CD4-positive, alpha-beta T cell (primary cell): ENCODE measurements at regions not wholly inside any gene's neighbourhood (a gene's known extent, or its start where the extent isn't known, plus 50 kb on each side); places are given as distances from the start of the nearest gene placed in this dataset.

ENCODE experiments used
- ATAC-seq: fragments of 200-7000 bp; cut with Tn5 transposase; one replicate; pipeline ENCODE4 v1.10.0; 2022; ENCODE audit warnings: mild to moderate bottlenecking; ENCODE audit not compliant: poor library complexity
- CTCF ChIA-PET: fragments of 350-600 bp; sonication (Branson Sonifier 250); formaldehyde crosslinking; loops from one replicate; lab custom pipeline; 2021; ENCODE audit warnings: antibody characterized with exemption, inconsistent platforms; lab: Charles Lee
- POLR2A ChIA-PET: fragments of 350-600 bp; sonication (Branson Sonifier 250); formaldehyde crosslinking; loops from one replicate; lab custom pipeline; 2021; ENCODE audit warnings: antibody characterized with exemption, inconsistent platforms; lab: Charles Lee
- DNase-seq, 14 experiments: peaks; one replicate each; pipeline ENCODE4 v3.0.0-alpha.2; 2013 to 2020; ENCODE audit warnings: mixed read lengths in 2 of 14
- H3K27ac ChIP-seq, 2 donors: one replicate each; pipeline versions ENCODE4 v1.5.1 to v1.7.0; 2013; ENCODE audit warnings: low read length in 2 of 2, low read depth in 1 of 2, mild to moderate bottlenecking in 1 of 2
- H3K27me3 ChIP-seq, 2 experiments: 1 replicate in 1 of 2; 2 replicates in 1 of 2; pipeline versions ENCODE4 v1.6.1 to v1.7.0; 2013; ENCODE audit warnings: low read length in 2 of 2, control low read depth in 1 of 2, mild to moderate bottlenecking in 1 of 2, moderate library complexity in 1 of 2; ENCODE audit not compliant: insufficient read depth in 2 of 2, control insufficient read depth in 1 of 2
- H3K36me3 ChIP-seq: one replicate; pipeline ENCODE4 v1.6.1; 2013; ENCODE audit warnings: low read length, control low read depth; ENCODE audit not compliant: insufficient read depth
- H3K4me1 ChIP-seq: one replicate; pipeline ENCODE4 v1.6.1; 2013; ENCODE audit warnings: low read length, control low read depth; ENCODE audit not compliant: insufficient read depth
- H3K4me3 ChIP-seq: one replicate; pipeline ENCODE4 v1.5.1; 2013; ENCODE audit warnings: mild to moderate bottlenecking, low read length, moderate library complexity
- H3K9me3 ChIP-seq, 2 experiments: 1 replicate in 1 of 2; 2 replicates in 1 of 2; pipeline versions ENCODE4 v1.6.1 to v1.7.0; 2013; ENCODE audit warnings: low read length in 2 of 2, mild to moderate bottlenecking in 2 of 2, control low read depth in 1 of 2, moderate library complexity in 1 of 2; ENCODE audit not compliant: control insufficient read depth in 1 of 2, insufficient read depth in 1 of 2
- H3K27ac Mint-ChIP-seq: one replicate; pipeline ENCODE4 v1.8.0; 2020; ENCODE audit warnings: mixed read lengths
- H3K27me3 Mint-ChIP-seq: one replicate; pipeline ENCODE4 v1.8.0; 2021; ENCODE audit warnings: mixed read lengths
- H3K36me3 Mint-ChIP-seq: one replicate; pipeline ENCODE4 v1.8.0; 2021; ENCODE audit warnings: low read depth, mixed read lengths
- H3K4me1 Mint-ChIP-seq: one replicate; pipeline ENCODE4 v1.8.0; 2021; ENCODE audit warnings: low read depth, mixed read lengths
- H3K4me3 Mint-ChIP-seq: one replicate; pipeline ENCODE4 v1.8.0; 2020; ENCODE audit warnings: mild to moderate bottlenecking, mixed read lengths
- H3K9me3 Mint-ChIP-seq: one replicate; pipeline ENCODE4 v1.8.0; 2020; ENCODE audit warnings: mixed read lengths
- CTCF ChIP-seq: fragments of 200-600 bp; IDR thresholded peaks from one replicate; pipeline ENCODE4 v1.8.0; 2022; ENCODE audit warnings: antibody characterized with exemption, mild to moderate bottlenecking
- intact Hi-C, 2 experiments: fragments of 100-400 bp; cut with DNase I in 1 of 2; cut with micrococcal nuclease in 1 of 2; formaldehyde crosslinking; loops; one replicate each; pipeline versions ENCODE4 v1.15.1 to v1.9.0; 2023 to 2025; cut with DNase I, micrococcal nuclease

DNA sequence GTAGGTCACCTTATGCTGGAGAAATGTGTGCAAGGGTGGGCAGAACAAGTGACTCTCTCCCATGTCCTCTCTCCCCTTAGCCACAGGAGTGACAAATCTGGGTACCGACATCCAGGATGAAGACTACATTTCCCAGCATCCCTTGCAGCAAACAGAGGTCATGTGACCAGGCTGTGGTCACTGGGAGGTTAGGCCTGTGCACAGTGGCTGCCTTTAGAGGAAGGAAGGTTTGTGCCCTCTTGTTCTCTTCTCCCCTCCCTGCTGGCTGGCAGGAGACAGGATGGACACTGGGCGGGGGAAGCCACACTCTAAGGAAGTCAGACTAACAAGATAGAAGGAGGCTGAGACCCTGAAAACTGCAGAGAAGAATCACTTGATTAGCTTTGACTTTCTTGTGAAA lies 360.2 kb downstream of the PREX1 start:
- H3K27ac Mint-ChIP-seq, result no peak overlapping the region
- ChIA-PET CTCF (no interaction called here), POLR2A (no interaction called here)
- H3K9me3 Mint-ChIP-seq, result no peaks in the 10 kb centered on the region
- no peak overlapping the region for H3K4me3 Mint-ChIP-seq
- no peaks in the 10 kb centered on the region for H3K36me3 Mint-ChIP-seq
- H3K4me1 ChIP-seq, result no peaks in the 10 kb centered on the region
- no peak overlapping the region for H3K4me3 ChIP-seq
- no peak overlapping the region for H3K27ac ChIP-seq
- H3K36me3 ChIP-seq, result no peaks in the 10 kb centered on the region
- peaks cover 0 to 2% of the 10 kb centered on the region in 2 experiments for H3K27me3 ChIP-seq
- intact Hi-C loops, result no loop called here
- ATAC-seq (no peak), DNase-seq (peak in 2 of 14 experiments; percentile 7 to 13)
- H3K27me3 Mint-ChIP-seq, result peaks cover 5% of the 10 kb centered on the region
- H3K4me1 Mint-ChIP-seq, result no peaks in the 10 kb centered on the region
- no peak for TF ChIP-seq CTCF
- no peaks in the 10 kb centered on the region for H3K9me3 ChIP-seq

GRCh38 chr20:48465271-48465670 lies 362.5 kb downstream of the PREX1 start:
- TF ChIP-seq CTCF, result no peak
- ChIA-PET CTCF (no interaction called here), POLR2A (no interaction called here)
- Mint-ChIP-seq H3K27me3 (no peaks in the 10 kb centered on the region), H3K27ac (no peak overlapping the region), H3K36me3 (no peaks in the 10 kb centered on the region), H3K4me3 (no peak overlapping the region), H3K4me1 (no peaks in the 10 kb centered on the region), H3K9me3 (no peaks in the 10 kb centered on the region)
- DNase-seq (no peak), ATAC-seq (no peak)
- no peaks in the 10 kb centered on the region for H3K36me3 ChIP-seq
- H3K27ac ChIP-seq, result no peak overlapping the region
- intact Hi-C loops, result no loop called here
- H3K4me3 ChIP-seq, result no peak overlapping the region
- no peaks in the 10 kb centered on the region for H3K9me3 ChIP-seq
- peaks cover 0 to 2% of the 10 kb centered on the region in 2 experiments for H3K27me3 ChIP-seq
- H3K4me1 ChIP-seq, result no peaks in the 10 kb centered on the region

DNA sequence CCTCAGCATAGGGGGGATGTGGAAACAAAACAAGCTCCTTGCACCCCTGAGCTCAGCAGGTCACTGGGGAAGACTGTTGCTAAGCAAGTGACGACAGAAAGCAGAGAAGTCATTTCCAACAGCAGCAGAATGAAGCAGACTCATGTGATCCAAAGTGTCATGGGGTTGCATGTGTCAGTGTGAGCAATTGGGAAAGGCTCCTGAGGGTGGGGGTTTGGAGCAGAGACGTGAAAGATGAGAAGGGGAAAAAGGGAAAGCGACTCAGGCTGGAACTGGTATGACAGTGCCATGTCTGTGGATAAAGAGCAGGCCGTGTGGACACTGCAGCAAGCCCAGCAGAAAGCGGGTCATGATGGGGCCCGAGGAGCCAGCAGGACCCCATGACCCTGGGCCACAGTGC lies 363.9 kb downstream of the PREX1 start:
- H3K27ac Mint-ChIP-seq, result no peak overlapping the region
- no peaks in the 10 kb centered on the region for H3K4me1 ChIP-seq
- no peaks in the 10 kb centered on the region for H3K36me3 ChIP-seq
- ATAC-seq, result no peak
- POLR2A ChIA-PET, result no interaction called here
- H3K9me3 Mint-ChIP-seq, result no peaks in the 10 kb centered on the region
- H3K4me1 Mint-ChIP-seq, result no peaks in the 10 kb centered on the region
- H3K27me3 Mint-ChIP-seq, result no peaks in the 10 kb centered on the region
- TF ChIP-seq CTCF, result no peak
- CTCF ChIA-PET, result no interaction called here
- DNase-seq, result no peak
- H3K9me3 ChIP-seq, result no peaks in the 10 kb centered on the region
- H3K4me3 ChIP-seq, result no peak overlapping the region
- H3K36me3 Mint-ChIP-seq, result no peaks in the 10 kb centered on the region
- H3K4me3 Mint-ChIP-seq, result no peak overlapping the region
- intact Hi-C loops, result no loop called here
- H3K27me3 ChIP-seq, result peaks cover 0 to 2% of the 10 kb centered on the region in 2 experiments
- H3K27ac ChIP-seq, result no peak overlapping the region
